K562 (cell line): ENCODE measurements at regions not wholly inside any gene's neighbourhood (a gene's known extent, or its start where the extent isn't known, plus 50 kb on each side); places are given as distances from the start of the nearest gene placed in this dataset.

ENCODE experiments used
- ATAC-seq: fragments of 200-7000 bp; cut with Tn5 transposase; 3 replicates; pipeline ENCODE4 v1.9.1; 2020; ENCODE audit warnings: moderate library complexity
- BruUV-seq: library from RNA; stranded (reverse); fragments of 400-500 nt; replicated peaks from 2 replicates; lab custom pipeline; 2021; lab: Mats Ljungman, UMichigan
- CTCF ChIA-PET: fragments of 300-600 bp; formaldehyde crosslinking; extraction: SDS; loops from one replicate; lab custom pipeline; 2021; ENCODE audit warnings: low intra/inter-chr PET ratio; lab: Yijun Ruan, JAX
- POLR2A ChIA-PET: fragments of 300-600, 350-650 bp; sonication (Branson Sonifier 250); formaldehyde crosslinking; extraction: SDS; loops from one replicate; lab custom pipeline; 2021; ENCODE audit warnings: antibody characterized with exemption, inconsistent platforms; lab: Yijun Ruan, JAX
- DNase-seq, 4 experiments: peaks; one replicate each; pipeline versions ENCODE4 v3.0.0 to v3.0.0-alpha.2; 2011 to 2018; ENCODE audit warnings: low spot score in 3 of 4, mixed read lengths in 3 of 4; ENCODE audit errors: extremely low read depth in 1 of 4
- FAIRE-seq: peaks from 2 replicates; lab custom pipeline; 2011; peaks lifted over from hg19 to GRCh38; lab: Jason Lieb, UNC
- H2AFZ ChIP-seq: 2 replicates; pipeline ENCODE4 v1.6.0; 2011; ENCODE audit warnings: low read depth, low read length, control low read depth, inconsistent platforms
- H3K27ac ChIP-seq: fragments of 200-600 bp; 3 replicates; pipeline ENCODE4 v1.8.0; 2011; ENCODE audit warnings: low read depth, mild to moderate bottlenecking, control low read depth, inconsistent platforms, low read length, moderate library complexity, mixed read lengths; ENCODE audit errors: extremely low read depth
- H3K27me3 ChIP-seq, 2 experiments: fragments of 300-600 bp in 1 of 2; 2 replicates in 1 of 2; 3 replicates in 1 of 2; pipeline versions ENCODE4 v1.6.0 to v1.8.0; 2011; ENCODE audit warnings: inconsistent platforms in 2 of 2, low read length in 2 of 2, mild to moderate bottlenecking in 1 of 2, mixed read lengths in 1 of 2, moderate library complexity in 1 of 2; ENCODE audit not compliant: control insufficient read depth in 2 of 2, insufficient read depth in 2 of 2
- H3K36me3 ChIP-seq: fragments of 300-600 bp; 3 replicates; pipeline ENCODE4 v1.8.0; 2011; ENCODE audit warnings: mild to moderate bottlenecking, low read length, inconsistent platforms; ENCODE audit not compliant: control insufficient read depth, insufficient read depth
- H3K4me1 ChIP-seq, 2 experiments: fragments of 200-600 bp in 1 of 2; replicated peaks in 1 of 2; 2 replicates in 1 of 2; 3 replicates in 1 of 2; pipeline versions ENCODE4 v1.5.1 to v1.8.0; 2011; ENCODE audit warnings: inconsistent platforms in 2 of 2, low read length in 2 of 2, mild to moderate bottlenecking in 1 of 2, mixed read lengths in 1 of 2, moderate library complexity in 1 of 2; ENCODE audit not compliant: control insufficient read depth in 2 of 2, insufficient read depth in 2 of 2
- H3K4me2 ChIP-seq: 2 replicates; pipeline ENCODE4 v1.6.1; 2011; ENCODE audit warnings: low read length, control low read depth, inconsistent platforms, mixed read lengths; ENCODE audit not compliant: insufficient read depth
- H3K4me3 ChIP-seq: fragments of 200-600 bp; sonication (generic), shearing (Covaris generic); 2 replicates; pipeline ENCODE4 v1.5.1; 2016; ENCODE audit warnings: control low read depth, inconsistent platforms
- H3K79me2 ChIP-seq: fragments of 200-600 bp; 3 replicates; pipeline ENCODE4 v1.8.0; 2011; ENCODE audit warnings: low read length, inconsistent platforms; ENCODE audit not compliant: control insufficient read depth, insufficient read depth
- H3K9ac ChIP-seq, 2 experiments: 2 replicates each; pipeline versions ENCODE4 v1.6.0 to v1.6.1; 2011; ENCODE audit warnings: low read depth in 2 of 2, low read length in 2 of 2, control low read depth in 1 of 2, inconsistent platforms in 1 of 2, mild to moderate bottlenecking in 1 of 2, mixed read lengths in 1 of 2; ENCODE audit not compliant: insufficient read depth in 1 of 2
- H3K9me1 ChIP-seq: one replicate; pipeline ENCODE4 v1.6.0; 2011; ENCODE audit warnings: inconsistent platforms, mild to moderate bottlenecking, low read length, moderate library complexity; ENCODE audit not compliant: control insufficient read depth, insufficient read depth
- H3K9me3 ChIP-seq: replicated peaks from 2 replicates; pipeline ENCODE4 v1.5.1; 2011; ENCODE audit warnings: low read depth, low read length, inconsistent platforms; ENCODE audit not compliant: control insufficient read depth, insufficient read depth
- H4K20me1 ChIP-seq: replicated peaks from 2 replicates; pipeline ENCODE4 v1.6.1; 2011; ENCODE audit warnings: low read length, inconsistent platforms, mixed read lengths; ENCODE audit not compliant: control insufficient read depth, insufficient read depth
- PRMT5 ChIP-seq: sonication (generic); formaldehyde crosslinking; IDR thresholded peaks from 2 replicates; pipeline ENCODE4 v1.5.0; 2020; ENCODE audit warnings: missing genetic modification reagents
- RFX5 ChIP-seq: IDR thresholded peaks from 2 replicates; pipeline ENCODE4 v1.6.1; 2011; ENCODE audit warnings: low read depth, mild to moderate bottlenecking, improper control_type of control experiment, low read length
- TAF15 ChIP-seq: fragments of 200-400 bp; formaldehyde crosslinking; IDR thresholded peaks from 2 replicates; pipeline ENCODE4 v1.6.1; 2017; ENCODE audit warnings: mild to moderate bottlenecking, low read depth, low read length, moderate library complexity
- ZBTB2 ChIP-seq: fragments of 450-650 bp; IDR thresholded peaks from 2 replicates; pipeline ENCODE4 v1.6.1; 2016; ENCODE audit warnings: antibody characterized with exemption
- ZNF778 ChIP-seq: fragments of 450-650 bp; formaldehyde crosslinking; IDR thresholded peaks from 2 replicates; pipeline ENCODE4 v1.4.0; 2020; ENCODE audit warnings: mild to moderate bottlenecking, moderate library complexity
- WGBS: fragments of 100-300 bp; shearing (Covaris generic); methylation state at CpG from one replicate; pipeline ENCODE4 v1.1.6; 2016; ENCODE audit warnings: low coverage, mixed read lengths; ENCODE audit not compliant: insufficient coverage; ENCODE audit errors: missing lambda C conversion rate; 5-methylcytosine and 5-hydroxymethylcytosine counted together
- in situ Hi-C: fragments of 300-500 bp; cut with MboI; formaldehyde crosslinking; loops from 4 replicates; pipeline ENCODE4 v1.15.0; 2018; ENCODE audit warnings: inconsistent platforms, mixed read lengths
- intact Hi-C: fragments of 100-400 bp; cut with micrococcal nuclease; formaldehyde crosslinking; loops from 2 replicates; pipeline ENCODE4 v1.14.2; 2022
- TF ChIP-seq, protein P1 (sequence below), 2 experiments: fragments of 200-800 bp in 1 of 2; sonication (Bioruptor generic) in 1 of 2; sonication (generic) in 1 of 2; formaldehyde crosslinking in 1 of 2; IDR thresholded peaks in 1 of 2; conservative IDR thresholded peaks in 1 of 2; 2 replicates each; pipeline versions ENCODE4 v1.5.0 to v1.6.1; 2016 to 2020; ENCODE audit warnings: missing compliant biosample characterization in 1 of 2, missing genetic modification characterization in 1 of 2, missing genetic modification reagents in 1 of 2

- POLR2A ChIA-PET = no interaction called here
- H4K20me1 ChIP-seq = no peaks in the 10 kb centered on the region
- no CpG with 5 or more reads among the region's 7 CpGs for WGBS
- H3K9me1 ChIP-seq = no peaks in the 10 kb centered on the region
- no TSS peak for BruUV-seq
- no peaks in the 10 kb centered on the region for H3K27me3 ChIP-seq
- CTCF ChIA-PET = no interaction called here
- no peaks in the 10 kb centered on the region for H3K79me2 ChIP-seq
- TF ChIP-seq PRMT5 (CRISPR knock-in tag) (no peak), ZBTB2 (no peak), ZNF778 (CRISPR knock-in tag) (no peak), TAF15 (no peak), RFX5 (no peak)
- TF ChIP-seq, protein P1, sequence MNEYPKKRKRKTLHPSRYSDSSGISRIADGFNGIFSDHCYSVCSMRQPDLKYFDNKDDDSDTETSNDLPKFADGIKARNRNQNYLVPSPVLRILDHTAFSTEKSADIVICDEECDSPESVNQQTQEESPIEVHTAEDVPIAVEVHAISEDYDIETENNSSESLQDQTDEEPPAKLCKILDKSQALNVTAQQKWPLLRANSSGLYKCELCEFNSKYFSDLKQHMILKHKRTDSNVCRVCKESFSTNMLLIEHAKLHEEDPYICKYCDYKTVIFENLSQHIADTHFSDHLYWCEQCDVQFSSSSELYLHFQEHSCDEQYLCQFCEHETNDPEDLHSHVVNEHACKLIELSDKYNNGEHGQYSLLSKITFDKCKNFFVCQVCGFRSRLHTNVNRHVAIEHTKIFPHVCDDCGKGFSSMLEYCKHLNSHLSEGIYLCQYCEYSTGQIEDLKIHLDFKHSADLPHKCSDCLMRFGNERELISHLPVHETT (CRISPR knock-in tag; conservative IDR thresholded peaks at IDR 0.05 in 1 of 2, IDR thresholded peaks at IDR 0.05 in 1 of 2) = no peak
- H3K9ac ChIP-seq = no peak overlapping the region
- no peaks in the 10 kb centered on the region for H3K4me1 ChIP-seq
- H3K27ac ChIP-seq = no peak overlapping the region
- in situ Hi-C loops = no loop called here
- H2AFZ ChIP-seq = no peak overlapping the region
- H3K36me3 ChIP-seq = no peaks in the 10 kb centered on the region
- FAIRE-seq (no peak), ATAC-seq (no peak), DNase-seq (no peak)
- no peak overlapping the region for H3K4me2 ChIP-seq
- H3K4me3 ChIP-seq = no peak overlapping the region
- H3K9me3 ChIP-seq = no peaks in the 10 kb centered on the region
- intact Hi-C loops = no loop called here
Observed at GRCh38 chr9:24765025-24765756, 219.5 kb upstream of the IZUMO3 start.
